K562 (cell line): ENCODE measurements at regions not wholly inside any gene's neighbourhood (a gene's known extent, or its start where the extent isn't known, plus 50 kb on each side); places are given as distances from the start of the nearest gene placed in this dataset.

ENCODE experiments used
- ATAC-seq: fragments of 200-7000 bp; cut with Tn5 transposase; 3 replicates; pipeline ENCODE4 v1.9.1; 2020; ENCODE audit warnings: moderate library complexity
- BruUV-seq: library from RNA; stranded (reverse); fragments of 400-500 nt; replicated peaks from 2 replicates; lab custom pipeline; 2021; lab: Mats Ljungman, UMichigan
- CTCF ChIA-PET: fragments of 300-600 bp; formaldehyde crosslinking; extraction: SDS; loops from one replicate; lab custom pipeline; 2021; ENCODE audit warnings: low intra/inter-chr PET ratio; lab: Yijun Ruan, JAX
- POLR2A ChIA-PET: fragments of 300-600, 350-650 bp; sonication (Branson Sonifier 250); formaldehyde crosslinking; extraction: SDS; loops from one replicate; lab custom pipeline; 2021; ENCODE audit warnings: antibody characterized with exemption, inconsistent platforms; lab: Yijun Ruan, JAX
- DNase-seq, 4 experiments: peaks; one replicate each; pipeline versions ENCODE4 v3.0.0 to v3.0.0-alpha.2; 2011 to 2018; ENCODE audit warnings: low spot score in 3 of 4, mixed read lengths in 3 of 4; ENCODE audit errors: extremely low read depth in 1 of 4
- FAIRE-seq: peaks from 2 replicates; lab custom pipeline; 2011; peaks lifted over from hg19 to GRCh38; lab: Jason Lieb, UNC
- H2AFZ ChIP-seq: 2 replicates; pipeline ENCODE4 v1.6.0; 2011; ENCODE audit warnings: low read depth, low read length, control low read depth, inconsistent platforms
- H3K27ac ChIP-seq: fragments of 200-600 bp; 3 replicates; pipeline ENCODE4 v1.8.0; 2011; ENCODE audit warnings: low read depth, mild to moderate bottlenecking, control low read depth, inconsistent platforms, low read length, moderate library complexity, mixed read lengths; ENCODE audit errors: extremely low read depth
- H3K27me3 ChIP-seq, 2 experiments: fragments of 300-600 bp in 1 of 2; 2 replicates in 1 of 2; 3 replicates in 1 of 2; pipeline versions ENCODE4 v1.6.0 to v1.8.0; 2011; ENCODE audit warnings: inconsistent platforms in 2 of 2, low read length in 2 of 2, mild to moderate bottlenecking in 1 of 2, mixed read lengths in 1 of 2, moderate library complexity in 1 of 2; ENCODE audit not compliant: control insufficient read depth in 2 of 2, insufficient read depth in 2 of 2
- H3K36me3 ChIP-seq: fragments of 300-600 bp; 3 replicates; pipeline ENCODE4 v1.8.0; 2011; ENCODE audit warnings: mild to moderate bottlenecking, low read length, inconsistent platforms; ENCODE audit not compliant: control insufficient read depth, insufficient read depth
- H3K4me1 ChIP-seq, 2 experiments: fragments of 200-600 bp in 1 of 2; replicated peaks in 1 of 2; 2 replicates in 1 of 2; 3 replicates in 1 of 2; pipeline versions ENCODE4 v1.5.1 to v1.8.0; 2011; ENCODE audit warnings: inconsistent platforms in 2 of 2, low read length in 2 of 2, mild to moderate bottlenecking in 1 of 2, mixed read lengths in 1 of 2, moderate library complexity in 1 of 2; ENCODE audit not compliant: control insufficient read depth in 2 of 2, insufficient read depth in 2 of 2
- H3K4me2 ChIP-seq: 2 replicates; pipeline ENCODE4 v1.6.1; 2011; ENCODE audit warnings: low read length, control low read depth, inconsistent platforms, mixed read lengths; ENCODE audit not compliant: insufficient read depth
- H3K4me3 ChIP-seq: fragments of 200-600 bp; sonication (generic), shearing (Covaris generic); 2 replicates; pipeline ENCODE4 v1.5.1; 2016; ENCODE audit warnings: control low read depth, inconsistent platforms
- H3K79me2 ChIP-seq: fragments of 200-600 bp; 3 replicates; pipeline ENCODE4 v1.8.0; 2011; ENCODE audit warnings: low read length, inconsistent platforms; ENCODE audit not compliant: control insufficient read depth, insufficient read depth
- H3K9ac ChIP-seq, 2 experiments: 2 replicates each; pipeline versions ENCODE4 v1.6.0 to v1.6.1; 2011; ENCODE audit warnings: low read depth in 2 of 2, low read length in 2 of 2, control low read depth in 1 of 2, inconsistent platforms in 1 of 2, mild to moderate bottlenecking in 1 of 2, mixed read lengths in 1 of 2; ENCODE audit not compliant: insufficient read depth in 1 of 2
- H3K9me1 ChIP-seq: one replicate; pipeline ENCODE4 v1.6.0; 2011; ENCODE audit warnings: inconsistent platforms, mild to moderate bottlenecking, low read length, moderate library complexity; ENCODE audit not compliant: control insufficient read depth, insufficient read depth
- H3K9me3 ChIP-seq: replicated peaks from 2 replicates; pipeline ENCODE4 v1.5.1; 2011; ENCODE audit warnings: low read depth, low read length, inconsistent platforms; ENCODE audit not compliant: control insufficient read depth, insufficient read depth
- H4K20me1 ChIP-seq: replicated peaks from 2 replicates; pipeline ENCODE4 v1.6.1; 2011; ENCODE audit warnings: low read length, inconsistent platforms, mixed read lengths; ENCODE audit not compliant: control insufficient read depth, insufficient read depth
- EHMT2 ChIP-seq: fragments of 450-650 bp; IDR thresholded peaks from 2 replicates; pipeline ENCODE4 v1.6.1; 2018; ENCODE audit warnings: antibody characterized with exemption
- FOXM1 ChIP-seq, 2 experiments: fragments of 450-650 bp in 1 of 2; sonication (generic) in 1 of 2; formaldehyde crosslinking in 1 of 2; IDR thresholded peaks; 2 replicates each; pipeline versions ENCODE4 v1.6.1 to v1.9.0; 2017 to 2022; ENCODE audit warnings: low read depth in 2 of 2, mild to moderate bottlenecking in 2 of 2, missing genetic modification reagents in 1 of 2, moderate library complexity in 1 of 2
- KHSRP ChIP-seq: fragments of 450-650 bp; IDR thresholded peaks from 2 replicates; pipeline ENCODE4 v1.6.1; 2017
- LARP7 ChIP-seq: fragments of 450-650 bp; IDR thresholded peaks from 2 replicates; pipeline ENCODE4 v1.6.1; 2016
- NCOR1 ChIP-seq: fragments of 450-650 bp; IDR thresholded peaks from 2 replicates; pipeline ENCODE4 v1.6.1; 2016; ENCODE audit warnings: mild to moderate bottlenecking, moderate library complexity
- POLR3A ChIP-seq: IDR thresholded peaks from 2 replicates; pipeline ENCODE4 v1.6.1; 2011; ENCODE audit warnings: borderline replicate concordance, mild to moderate bottlenecking, moderate library complexity; ENCODE audit not compliant: insufficient read length, insufficient read depth; ENCODE audit errors: extremely low read depth
- RBM22 ChIP-seq: fragments of 200-400 bp; formaldehyde crosslinking; IDR thresholded peaks from 2 replicates; pipeline ENCODE4 v1.6.1; 2018; ENCODE audit warnings: low read length, low read depth; ENCODE audit not compliant: poor library complexity, severe bottlenecking
- RNF219 ChIP-seq: fragments of 250-450 bp; sonication (Bioruptor Pico); IDR thresholded peaks from 2 replicates; pipeline ENCODE4 v1.5.0; 2022; ENCODE audit warnings: mild to moderate bottlenecking
- TRIM28 ChIP-seq: fragments of 450-650 bp; IDR thresholded peaks from 2 replicates; pipeline ENCODE4 v1.6.1; 2017
- YY1 ChIP-seq, 3 experiments: IDR thresholded peaks; 2 replicates each; pipeline ENCODE4 v1.6.1; 2011; ENCODE audit warnings: low read length in 2 of 3, mild to moderate bottlenecking in 2 of 3, moderate library complexity in 2 of 3, borderline replicate concordance in 1 of 3, control low read depth in 1 of 3, low read depth in 1 of 3; ENCODE audit not compliant: insufficient read depth in 3 of 3, insufficient replicate concordance in 2 of 3, control insufficient read depth in 1 of 3, insufficient read length in 1 of 3; ENCODE audit errors: extremely low read depth in 1 of 3
- ZNF174 ChIP-seq: fragments of 250-450 bp; sonication (Bioruptor Pico); IDR thresholded peaks from 2 replicates; pipeline ENCODE4 v1.4.0; 2020; ENCODE audit warnings: mild to moderate bottlenecking
- ZNF24 ChIP-seq: fragments of 450-650 bp; IDR thresholded peaks from 2 replicates; pipeline ENCODE4 v1.6.1; 2016
- WGBS: fragments of 100-300 bp; shearing (Covaris generic); methylation state at CpG from one replicate; pipeline ENCODE4 v1.1.6; 2016; ENCODE audit warnings: low coverage, mixed read lengths; ENCODE audit not compliant: insufficient coverage; ENCODE audit errors: missing lambda C conversion rate; 5-methylcytosine and 5-hydroxymethylcytosine counted together
- in situ Hi-C: fragments of 300-500 bp; cut with MboI; formaldehyde crosslinking; loops from 4 replicates; pipeline ENCODE4 v1.15.0; 2018; ENCODE audit warnings: inconsistent platforms, mixed read lengths
- intact Hi-C: fragments of 100-400 bp; cut with micrococcal nuclease; formaldehyde crosslinking; loops from 2 replicates; pipeline ENCODE4 v1.14.2; 2022
- TF ChIP-seq, protein P1 (sequence below), 2 experiments: IDR thresholded peaks; 2 replicates each; pipeline ENCODE4 v1.6.1; 2011; ENCODE audit warnings: borderline replicate concordance in 1 of 2, control low read depth in 1 of 2, low read depth in 1 of 2, low read length in 1 of 2, mild to moderate bottlenecking in 1 of 2, mixed read lengths in 1 of 2, moderate library complexity in 1 of 2; ENCODE audit not compliant: insufficient read depth in 1 of 2, insufficient read length in 1 of 2, poor library complexity in 1 of 2, severe bottlenecking in 1 of 2; ENCODE audit errors: extremely low read depth in 1 of 2
- TF ChIP-seq, protein P2 (sequence below): sonication (generic); formaldehyde crosslinking; IDR thresholded peaks from 2 replicates; pipeline ENCODE4 v1.8.0; 2022; ENCODE audit warnings: mild to moderate bottlenecking, missing genetic modification reagents

GRCh38 chr4:156390599-156391324 is 437.1 kb upstream of the CTSO start:
- H3K36me3 ChIP-seq, result no peaks in the 10 kb centered on the region
- in situ Hi-C loops, result no loop called here
- 0% methylated on average over 4 of the region's 4 CpGs for WGBS
- CTCF ChIA-PET, result no interaction called here
- DNase-seq (no peak), FAIRE-seq (no peak), ATAC-seq (no peak)
- H4K20me1 ChIP-seq, result no peaks in the 10 kb centered on the region
- H3K9me1 ChIP-seq, result no peaks in the 10 kb centered on the region
- intact Hi-C loops, result no loop called here
- H3K79me2 ChIP-seq, result no peaks in the 10 kb centered on the region
- no peak overlapping the region for H3K4me3 ChIP-seq
- H3K4me2 ChIP-seq, result no peak overlapping the region
- H3K27ac ChIP-seq, result no peak overlapping the region
- POLR2A ChIA-PET, result no interaction called here
- no TSS peak for BruUV-seq
- no peaks in the 10 kb centered on the region for H3K27me3 ChIP-seq
- H3K4me1 ChIP-seq, result no peaks in the 10 kb centered on the region
- H3K9me3 ChIP-seq, result no peaks in the 10 kb centered on the region; the same call in 1 of the 2 replicates
- H2AFZ ChIP-seq, result no peak overlapping the region
- no peak overlapping the region for H3K9ac ChIP-seq
- TF ChIP-seq RNF219 (CRISPR knock-in tag) (no peak), RBM22 (no peak), KHSRP (no peak), YY1 (IDR thresholded peaks at IDR 0.05; ENCODE audit: borderline replicate concordance in 1 of 3, control insufficient read depth in 1 of 3, extremely low read depth in 1 of 3, insufficient read depth in 3 of 3, insufficient read length in 1 of 3, insufficient replicate concordance in 2 of 3, low read depth in 1 of 3, low read length in 2 of 3) (no peak), ZNF24 (no peak), LARP7 (no peak), ZNF174 (CRISPR knock-in tag) (no peak), NCOR1 (no peak), EHMT2 (no peak), FOXM1 (IDR thresholded peaks at IDR 0.05; ENCODE audit: low read depth) (no peak), FOXM1 (CRISPR knock-in tag; IDR thresholded peaks at IDR 0.05; ENCODE audit: low read depth) (no peak), TRIM28 (no peak), POLR3A (no peak)
- TF ChIP-seq, protein P1, sequence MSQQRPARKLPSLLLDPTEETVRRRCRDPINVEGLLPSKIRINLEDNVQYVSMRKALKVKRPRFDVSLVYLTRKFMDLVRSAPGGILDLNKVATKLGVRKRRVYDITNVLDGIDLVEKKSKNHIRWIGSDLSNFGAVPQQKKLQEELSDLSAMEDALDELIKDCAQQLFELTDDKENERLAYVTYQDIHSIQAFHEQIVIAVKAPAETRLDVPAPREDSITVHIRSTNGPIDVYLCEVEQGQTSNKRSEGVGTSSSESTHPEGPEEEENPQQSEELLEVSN (IDR thresholded peaks at IDR 0.05; ENCODE audit: borderline replicate concordance in 1 of 2, extremely low read depth in 1 of 2, insufficient read depth in 1 of 2, insufficient read length in 1 of 2, low read depth in 1 of 2, low read length in 1 of 2, poor library complexity in 1 of 2, severe bottlenecking in 1 of 2), result no peak
- TF ChIP-seq, protein P2, sequence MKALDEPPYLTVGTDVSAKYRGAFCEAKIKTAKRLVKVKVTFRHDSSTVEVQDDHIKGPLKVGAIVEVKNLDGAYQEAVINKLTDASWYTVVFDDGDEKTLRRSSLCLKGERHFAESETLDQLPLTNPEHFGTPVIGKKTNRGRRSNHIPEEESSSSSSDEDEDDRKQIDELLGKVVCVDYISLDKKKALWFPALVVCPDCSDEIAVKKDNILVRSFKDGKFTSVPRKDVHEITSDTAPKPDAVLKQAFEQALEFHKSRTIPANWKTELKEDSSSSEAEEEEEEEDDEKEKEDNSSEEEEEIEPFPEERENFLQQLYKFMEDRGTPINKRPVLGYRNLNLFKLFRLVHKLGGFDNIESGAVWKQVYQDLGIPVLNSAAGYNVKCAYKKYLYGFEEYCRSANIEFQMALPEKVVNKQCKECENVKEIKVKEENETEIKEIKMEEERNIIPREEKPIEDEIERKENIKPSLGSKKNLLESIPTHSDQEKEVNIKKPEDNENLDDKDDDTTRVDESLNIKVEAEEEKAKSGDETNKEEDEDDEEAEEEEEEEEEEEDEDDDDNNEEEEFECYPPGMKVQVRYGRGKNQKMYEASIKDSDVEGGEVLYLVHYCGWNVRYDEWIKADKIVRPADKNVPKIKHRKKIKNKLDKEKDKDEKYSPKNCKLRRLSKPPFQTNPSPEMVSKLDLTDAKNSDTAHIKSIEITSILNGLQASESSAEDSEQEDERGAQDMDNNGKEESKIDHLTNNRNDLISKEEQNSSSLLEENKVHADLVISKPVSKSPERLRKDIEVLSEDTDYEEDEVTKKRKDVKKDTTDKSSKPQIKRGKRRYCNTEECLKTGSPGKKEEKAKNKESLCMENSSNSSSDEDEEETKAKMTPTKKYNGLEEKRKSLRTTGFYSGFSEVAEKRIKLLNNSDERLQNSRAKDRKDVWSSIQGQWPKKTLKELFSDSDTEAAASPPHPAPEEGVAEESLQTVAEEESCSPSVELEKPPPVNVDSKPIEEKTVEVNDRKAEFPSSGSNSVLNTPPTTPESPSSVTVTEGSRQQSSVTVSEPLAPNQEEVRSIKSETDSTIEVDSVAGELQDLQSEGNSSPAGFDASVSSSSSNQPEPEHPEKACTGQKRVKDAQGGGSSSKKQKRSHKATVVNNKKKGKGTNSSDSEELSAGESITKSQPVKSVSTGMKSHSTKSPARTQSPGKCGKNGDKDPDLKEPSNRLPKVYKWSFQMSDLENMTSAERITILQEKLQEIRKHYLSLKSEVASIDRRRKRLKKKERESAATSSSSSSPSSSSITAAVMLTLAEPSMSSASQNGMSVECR, result no peak
